Endodermal cell (in vitro differentiated cells): ENCODE measurements at regions not wholly inside any gene's neighbourhood (a gene's known extent, or its start where the extent isn't known, plus 50 kb on each side); places are given as distances from the start of the nearest gene placed in this dataset.

ENCODE experiments used
- DNase-seq: peaks from one replicate; pipeline ENCODE4 v3.0.0-alpha.2; 2017
- H3K27ac ChIP-seq: 2 replicates; pipeline ENCODE4 v1.5.1; 2013; ENCODE audit warnings: mild to moderate bottlenecking, low read depth, low read length, moderate library complexity
- H3K27me3 ChIP-seq: 2 replicates; pipeline ENCODE4 v1.6.1; 2013; ENCODE audit warnings: mild to moderate bottlenecking, low read length, moderate library complexity; ENCODE audit not compliant: insufficient read depth, control insufficient read depth, poor library complexity, severe bottlenecking
- H3K36me3 ChIP-seq: 2 replicates; pipeline ENCODE4 v1.7.0; 2013; ENCODE audit warnings: mild to moderate bottlenecking, low read length, moderate library complexity; ENCODE audit not compliant: control insufficient read depth, insufficient read depth
- H3K4me1 ChIP-seq: one replicate; pipeline ENCODE4 v1.7.0; 2013; ENCODE audit warnings: low read length; ENCODE audit not compliant: control insufficient read depth, insufficient read depth
- H3K4me3 ChIP-seq: 2 replicates; pipeline ENCODE4 v1.5.1; 2013; ENCODE audit warnings: mild to moderate bottlenecking, low read length, moderate library complexity
- H3K9ac ChIP-seq: 2 replicates; pipeline ENCODE4 v1.6.1; 2013; ENCODE audit warnings: mild to moderate bottlenecking, low read length, moderate library complexity; ENCODE audit not compliant: poor library complexity, severe bottlenecking; ENCODE audit errors: extremely low read depth
- H3K9me3 ChIP-seq: 2 replicates; pipeline ENCODE4 v1.6.1; 2013; ENCODE audit warnings: mild to moderate bottlenecking, low read length, moderate library complexity; ENCODE audit not compliant: control insufficient read depth
- H3K27ac Mint-ChIP-seq: 2 replicates; pipeline ENCODE4 v1.8.0; 2020; ENCODE audit warnings: mixed read lengths
- H3K27me3 Mint-ChIP-seq: 2 replicates; pipeline ENCODE4 v1.8.0; 2021; ENCODE audit warnings: mild to moderate bottlenecking, mixed read lengths; ENCODE audit not compliant: insufficient read depth
- H3K36me3 Mint-ChIP-seq: 2 replicates; pipeline ENCODE4 v1.8.0; 2020; ENCODE audit warnings: low read depth, mixed read lengths
- H3K4me1 Mint-ChIP-seq: 2 replicates; pipeline ENCODE4 v1.8.0; 2020; ENCODE audit warnings: mixed read lengths
- H3K4me3 Mint-ChIP-seq: 2 replicates; pipeline ENCODE4 v1.8.0; 2020; ENCODE audit warnings: mild to moderate bottlenecking, moderate library complexity, mixed read lengths
- H3K9me3 Mint-ChIP-seq: 2 replicates; pipeline ENCODE4 v1.8.0; 2020; ENCODE audit warnings: mild to moderate bottlenecking, mixed read lengths
- CTCF ChIP-seq: fragments of 200-600 bp; sonication (generic); conservative IDR thresholded peaks from 2 replicates; pipeline ENCODE4 v1.5.0; 2021; ENCODE audit warnings: antibody characterized with exemption, mild to moderate bottlenecking
- WGBS, 2 experiments: methylation state at CpG; one replicate each; pipeline versions ENCODE4 v1.1.5 to v1.1.7; 2013; ENCODE audit warnings: missing lambda C conversion rate in 2 of 2, mixed read lengths in 1 of 2; ENCODE audit not compliant: insufficient coverage in 1 of 2, insufficient read length in 1 of 2; 5-methylcytosine and 5-hydroxymethylcytosine counted together

GRCh38 chr9:81227507-81228245 lies 461.7 kb downstream of the TLE1 start:
- no peaks in the 10 kb centered on the region for H3K27me3 ChIP-seq
- peaks cover 7% of the 10 kb centered on the region for H3K4me1 ChIP-seq
- Mint-ChIP-seq H3K27ac (no peak overlapping the region), H3K36me3 (no peaks in the 10 kb centered on the region), H3K4me3 (no peak overlapping the region), H3K9me3 (peaks cover 2% of the 10 kb centered on the region), H3K4me1 (peaks cover 15% of the 10 kb centered on the region), H3K27me3 (no peaks in the 10 kb centered on the region)
- DNase-seq = no peak
- peak overlapping the region; percentile 12 for H3K27ac ChIP-seq
- 75 to 87% methylated on average over 5 to 6 of the region's 6 CpGs for WGBS, 2 experiments
- no peaks in the 10 kb centered on the region for H3K36me3 ChIP-seq
- H3K9me3 ChIP-seq = no peaks in the 10 kb centered on the region
- no peak overlapping the region for H3K4me3 ChIP-seq
- no peak for TF ChIP-seq CTCF
- no peak overlapping the region for H3K9ac ChIP-seq

DNA sequence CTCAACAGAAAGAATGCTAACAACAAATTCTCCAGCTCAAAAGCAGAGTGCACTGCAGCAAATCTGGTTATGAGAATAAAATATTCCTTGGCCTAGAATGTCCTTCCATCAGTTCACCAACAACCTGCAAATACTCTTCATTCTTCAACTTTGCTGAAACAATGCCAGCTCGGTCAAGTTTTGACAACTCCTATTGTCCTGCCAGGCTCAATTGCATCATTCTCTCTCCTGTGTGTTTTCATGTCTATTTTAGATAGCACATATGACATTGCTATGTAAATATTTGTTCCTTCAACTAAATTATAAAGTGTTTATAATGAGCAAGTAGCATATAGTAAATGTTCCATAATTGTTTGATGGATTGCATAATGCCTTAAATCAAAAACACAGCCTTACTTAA lies 463.8 kb downstream of the TLE1 start:
- no peaks in the 10 kb centered on the region for H3K9me3 ChIP-seq
- TF ChIP-seq CTCF = no peak
- Mint-ChIP-seq H3K27me3 (no peaks in the 10 kb centered on the region), H3K4me1 (peaks cover 15% of the 10 kb centered on the region), H3K27ac (no peak overlapping the region), H3K36me3 (no peaks in the 10 kb centered on the region), H3K4me3 (no peak overlapping the region), H3K9me3 (peaks cover 6% of the 10 kb centered on the region)
- H3K27ac ChIP-seq = no peak overlapping the region
- H3K36me3 ChIP-seq = no peaks in the 10 kb centered on the region
- H3K27me3 ChIP-seq = no peaks in the 10 kb centered on the region
- no peak for DNase-seq
- H3K4me3 ChIP-seq = no peak overlapping the region
- H3K9ac ChIP-seq = no peak overlapping the region
- H3K4me1 ChIP-seq = peaks cover 7% of the 10 kb centered on the region
- WGBS, 2 experiments = 85% methylated on average over 1 of the region's 1 CpG; no CpG with 5 or more reads in 1 of the 2 experiments

- H3K36me3 Mint-ChIP-seq = no peaks in the 10 kb centered on the region
- TF ChIP-seq CTCF = no peak
- no peaks in the 10 kb centered on the region for H3K36me3 ChIP-seq
- no peak overlapping the region for H3K4me3 Mint-ChIP-seq
- peaks cover 8% of the 10 kb centered on the region for H3K9me3 Mint-ChIP-seq
- no peaks in the 10 kb centered on the region for H3K9me3 ChIP-seq
- H3K4me3 ChIP-seq = no peak overlapping the region
- no peak for DNase-seq
- H3K27me3 ChIP-seq = no peaks in the 10 kb centered on the region
- peaks cover 7% of the 10 kb centered on the region for H3K4me1 ChIP-seq
- 81 to 94% methylated on average over 6 to 8 of the region's 8 CpGs for WGBS, 2 experiments
- no peak overlapping the region for H3K9ac ChIP-seq
- peaks cover 15% of the 10 kb centered on the region for H3K4me1 Mint-ChIP-seq
- no peak overlapping the region for H3K27ac ChIP-seq
- no peak overlapping the region for H3K27ac Mint-ChIP-seq
- no peaks in the 10 kb centered on the region for H3K27me3 Mint-ChIP-seq
Observed at GRCh38 chr9:81224166-81225081, 464.9 kb downstream of the TLE1 start.
